HFF-Myc (cell line): ENCODE measurements at regions not wholly inside any gene's neighbourhood (a gene's known extent, or its start where the extent isn't known, plus 50 kb on each side); places are given as distances from the start of the nearest gene placed in this dataset.
"Not testable (repeated sequence)": the region's sequence is repeated elsewhere in the genome, so short reads cannot be mapped to it uniquely, and the experiment has no call there.

Experiments used
- DNase-seq: peaks from one replicate; pipeline ENCODE4 v3.0.0-alpha.2; 2011; ENCODE audit warnings: low read depth; ENCODE audit errors: extremely low read depth
- H3K4me3 ChIP-seq: replicated peaks from 2 replicates; pipeline ENCODE4 v1.5.1; 2011; ENCODE audit warnings: low read depth, mild to moderate bottlenecking, control low read depth, low read length
- CTCF ChIP-seq: IDR thresholded peaks from 2 replicates; pipeline ENCODE4 v1.5.1; 2012; ENCODE audit warnings: mild to moderate bottlenecking, low read depth, low read length, control low read depth; ENCODE audit errors: missing control alignments

DNA sequence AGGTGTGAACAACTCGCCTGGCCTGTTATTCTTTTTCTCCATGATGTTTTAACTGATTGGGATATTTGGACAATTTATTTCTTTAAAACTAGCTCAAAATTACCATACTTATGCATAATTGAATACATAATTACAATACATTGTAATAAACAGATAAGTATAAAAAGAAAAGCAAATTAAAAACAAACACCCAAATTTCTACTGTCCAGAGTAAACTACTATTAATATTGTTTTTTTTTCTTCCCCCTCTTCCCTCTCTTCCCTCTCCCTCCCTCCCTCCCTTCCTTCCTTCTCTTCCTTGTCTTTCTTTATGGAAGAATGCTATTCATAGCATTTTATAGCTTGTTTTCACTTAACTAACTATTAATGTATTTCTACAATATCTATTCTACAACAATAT, 117.7 kb upstream of the IVNS1ABP start:
- TF ChIP-seq CTCF: no peak
- no peak overlapping the region for H3K4me3 ChIP-seq

DNA sequence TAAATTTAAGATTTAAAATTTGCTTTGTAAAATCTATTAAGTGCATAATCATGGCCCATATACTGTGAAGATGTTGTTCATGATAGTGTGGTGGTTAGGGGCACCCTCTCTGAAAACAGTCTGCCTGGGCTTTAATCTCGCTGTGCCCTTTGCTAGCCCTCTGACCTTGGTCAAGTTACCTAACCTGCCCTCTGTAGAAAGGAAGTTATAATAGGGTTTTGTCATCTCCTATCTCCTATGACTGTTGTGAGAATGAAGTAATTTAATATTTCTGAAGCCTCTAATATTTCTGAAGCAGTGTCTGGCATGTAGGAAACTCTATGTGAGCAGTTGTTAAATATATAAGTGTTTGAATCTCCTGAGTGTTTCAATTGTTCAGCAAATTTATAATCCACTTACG, 116.6 kb upstream of the IVNS1ABP start:
- H3K4me3 ChIP-seq: no peak overlapping the region
- no peak for DNase-seq
- no peak for TF ChIP-seq CTCF

More for the DNA sequence above, 117.7 kb upstream of the IVNS1ABP start:
- no peak for DNase-seq

DNA sequence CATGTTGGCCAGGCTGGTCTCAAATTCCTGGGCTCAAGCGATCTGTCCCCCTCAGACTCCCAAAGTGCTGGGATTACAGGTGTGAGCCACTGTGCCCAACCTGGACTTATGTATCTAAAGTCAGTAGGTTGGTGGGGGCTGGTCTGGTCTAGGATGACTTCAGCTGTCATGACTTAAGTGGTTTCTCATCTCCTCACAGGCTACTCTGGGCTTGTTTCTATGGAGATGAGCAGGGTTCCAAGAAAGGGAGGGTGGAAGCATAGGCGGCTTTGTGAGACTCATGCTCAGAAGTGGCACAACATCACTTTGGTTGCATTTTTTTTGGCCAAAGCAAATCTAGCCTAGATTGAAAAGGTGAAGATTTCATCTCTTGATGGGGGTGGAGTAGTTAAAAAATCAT, 115.9 kb upstream of the IVNS1ABP start:
- TF ChIP-seq CTCF: no peak
- no peak overlapping the region for H3K4me3 ChIP-seq
- DNase-seq: no peak

GRCh38 chr1:185431612-185432011, 114.6 kb upstream of the IVNS1ABP start:
- no peak for DNase-seq
- no peak for TF ChIP-seq CTCF
- H3K4me3 ChIP-seq: no peak overlapping the region

DNA sequence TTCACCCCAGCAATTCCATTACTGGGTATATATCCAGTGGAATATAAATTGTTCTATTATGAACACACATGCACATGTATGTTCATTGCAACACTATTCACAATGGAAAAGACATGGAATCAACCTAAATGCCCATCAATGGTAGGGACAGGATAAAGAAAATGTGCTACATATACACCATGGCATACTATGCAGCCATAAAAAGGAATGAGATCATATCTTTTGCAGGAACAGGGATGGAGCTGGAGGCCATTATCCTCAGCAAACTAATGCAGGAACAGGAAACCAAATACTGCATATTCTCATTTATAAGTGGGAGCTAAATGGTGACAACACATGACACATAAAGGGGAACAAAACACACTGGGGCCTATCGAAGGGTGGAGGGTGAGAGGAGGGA, 112.6 kb upstream of the IVNS1ABP start:
- not testable (repeated sequence) for DNase-seq, H3K4me3 ChIP-seq

DNA sequence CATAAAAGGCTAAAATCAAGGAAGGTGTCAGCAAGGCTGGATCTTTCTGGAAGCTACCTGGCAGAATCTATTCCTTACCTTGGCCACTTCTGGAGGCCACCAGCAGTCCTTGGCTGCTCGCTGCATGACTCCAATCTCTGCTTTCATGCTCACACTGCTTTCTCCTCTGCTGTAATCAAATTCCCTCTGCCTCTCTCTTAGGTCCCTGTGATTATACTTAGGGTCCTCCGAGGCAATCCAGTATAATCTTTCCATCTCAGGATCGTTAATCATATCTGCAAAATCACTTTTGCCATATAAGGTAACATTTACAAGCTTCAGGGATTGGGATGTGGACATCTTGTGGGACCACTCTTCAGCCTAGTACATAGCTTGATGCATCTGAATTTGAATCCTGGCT, 110.7 kb upstream of the IVNS1ABP start:
- TF ChIP-seq CTCF: no peak
- no peak for DNase-seq
- no peak overlapping the region for H3K4me3 ChIP-seq

DNA sequence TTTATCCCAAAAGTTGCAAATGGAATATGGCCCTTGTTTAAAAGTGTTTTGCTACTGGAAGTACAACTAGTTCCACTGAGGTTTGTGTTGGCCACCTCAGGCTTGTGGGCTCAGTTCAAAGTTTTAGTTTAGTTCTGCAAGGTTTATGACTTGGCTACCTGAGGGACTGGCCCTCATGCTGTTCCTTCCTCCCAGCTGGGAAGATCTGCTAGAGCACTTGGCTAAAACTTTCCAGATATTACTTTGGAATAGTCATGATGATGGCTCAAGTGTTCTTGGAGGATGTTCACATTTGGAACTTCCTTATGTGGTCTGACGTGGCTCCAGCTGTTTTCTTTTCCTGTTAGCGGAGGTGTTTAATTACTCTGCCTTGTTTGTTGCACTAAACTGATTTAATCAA, 110.2 kb upstream of the IVNS1ABP start:
- H3K4me3 ChIP-seq: no peak overlapping the region
- no peak for TF ChIP-seq CTCF
- DNase-seq: no peak
